SKM-1 (cell line): ENCODE measurements at regions not wholly inside any gene's neighbourhood (a gene's known extent, or its start where the extent isn't known, plus 50 kb on each side); places are given as distances from the start of the nearest gene placed in this dataset.
"Not testable (repeated sequence)": the region's sequence is repeated elsewhere in the genome, so short reads cannot be mapped to it uniquely, and the experiment has no call there.

ENCODE experiments used
- DNase-seq: peaks from one replicate; lab custom pipeline; 2025; ENCODE audit not compliant: unreplicated experiment; lab: John Stamatoyannopoulos, UW

DNA sequence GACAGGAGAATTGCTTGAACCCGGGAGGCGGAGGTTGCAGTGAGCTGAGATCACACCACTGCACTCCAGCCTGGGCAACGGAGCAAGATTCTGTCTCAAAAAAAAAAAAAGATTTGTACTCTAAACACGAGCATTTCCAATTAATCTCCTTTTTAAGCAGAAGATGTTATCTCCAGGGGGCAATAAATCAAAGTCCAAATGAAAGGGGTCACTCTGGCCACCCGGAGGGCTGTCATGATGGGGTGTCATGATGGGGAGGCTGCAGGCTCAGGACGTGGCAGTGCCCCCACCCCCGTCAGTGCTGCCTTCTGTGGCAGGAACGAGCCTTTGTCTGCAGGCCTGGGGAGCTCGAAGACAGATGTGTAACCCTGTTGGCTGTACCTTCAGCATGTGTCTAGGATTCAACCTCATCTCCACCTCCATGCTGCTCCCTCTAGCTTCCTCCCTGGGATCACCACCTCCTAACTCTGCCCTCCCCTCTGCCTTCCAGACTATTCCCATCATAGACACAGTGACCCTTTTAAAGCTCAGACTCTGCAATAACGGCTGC is 76.9 kb upstream of the YWHAQ start:
- no peak for DNase-seq

GRCh38 chr2:9708683-9709538 is 78.1 kb upstream of the YWHAQ start:
- DNase-seq = no peak

GRCh38 chr2:9709539-9710285 is 78.9 kb upstream of the YWHAQ start:
- DNase-seq = no peak

DNA sequence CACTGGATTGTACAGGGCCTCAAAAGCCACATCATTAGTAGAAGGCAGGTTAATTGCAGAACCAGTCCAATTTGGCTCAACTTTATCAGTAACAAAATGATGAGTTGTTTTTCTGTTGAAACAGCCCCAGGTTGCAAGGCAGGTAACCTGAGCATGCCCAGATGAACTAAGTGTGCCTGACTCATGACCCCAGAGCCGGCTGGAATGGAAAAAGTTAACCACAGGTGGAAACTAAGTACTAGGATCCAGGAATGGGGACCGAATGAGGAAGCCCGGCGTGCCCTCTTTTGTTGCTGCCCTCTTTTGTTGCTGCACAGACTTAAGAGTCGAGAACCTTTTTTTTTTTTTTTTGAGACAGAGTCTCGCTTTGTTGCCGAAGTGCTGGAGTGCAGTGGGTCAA is 79.5 kb upstream of the YWHAQ start:
- no peak for DNase-seq

GRCh38 chr2:9712263-9712662 is 81.5 kb upstream of the YWHAQ start:
- no peak for DNase-seq

DNA sequence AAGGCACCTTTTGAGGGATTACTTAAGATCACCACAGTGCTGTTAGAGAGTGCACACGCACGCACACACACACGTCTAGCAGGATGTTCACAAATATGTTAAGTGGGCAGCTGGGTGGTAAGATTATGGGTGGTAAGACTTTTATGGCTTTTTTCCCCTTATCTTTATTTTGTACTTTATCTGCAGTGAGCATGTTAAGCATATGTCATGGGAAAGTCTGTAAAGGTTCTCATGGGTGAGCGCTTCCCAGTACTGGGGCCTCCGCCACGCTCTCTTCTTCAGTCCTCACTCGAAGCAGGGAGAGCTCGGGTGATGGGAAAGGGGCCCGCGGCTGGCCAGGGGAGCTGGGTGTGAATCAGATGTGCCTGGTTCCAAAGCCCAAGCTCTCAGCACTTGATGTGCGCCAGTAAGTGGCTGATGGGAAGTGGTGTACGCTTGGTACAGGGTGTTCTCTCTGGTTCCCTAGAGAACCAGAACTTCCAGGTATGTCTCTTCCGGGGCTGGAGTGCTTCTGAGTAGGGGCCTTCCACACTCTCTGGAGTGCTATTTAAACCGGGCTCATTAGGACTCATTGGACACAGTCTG is 83.9 kb upstream of the YWHAQ start:
- no peak for DNase-seq

DNA sequence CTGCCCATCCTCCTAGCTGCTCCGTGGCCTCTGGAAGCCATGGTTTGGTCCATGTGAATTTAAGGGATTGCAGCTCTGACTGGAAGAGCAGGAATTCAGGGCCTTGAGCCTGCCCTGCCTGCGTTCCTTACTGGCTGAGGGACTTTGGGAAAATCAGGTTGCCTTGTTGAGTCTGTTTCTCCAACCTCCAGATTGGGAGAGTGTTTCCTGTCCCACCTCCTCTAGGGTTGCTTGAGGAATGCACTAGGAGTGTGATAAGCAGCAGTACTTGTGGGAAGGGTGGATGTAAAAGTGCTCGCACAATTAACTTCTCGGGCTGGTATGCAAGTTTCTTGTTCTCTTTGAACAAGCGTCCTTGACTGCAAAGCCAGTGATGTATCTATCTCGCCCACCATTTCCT is 84.4 kb upstream of the YWHAQ start:
- no peak for DNase-seq

DNA sequence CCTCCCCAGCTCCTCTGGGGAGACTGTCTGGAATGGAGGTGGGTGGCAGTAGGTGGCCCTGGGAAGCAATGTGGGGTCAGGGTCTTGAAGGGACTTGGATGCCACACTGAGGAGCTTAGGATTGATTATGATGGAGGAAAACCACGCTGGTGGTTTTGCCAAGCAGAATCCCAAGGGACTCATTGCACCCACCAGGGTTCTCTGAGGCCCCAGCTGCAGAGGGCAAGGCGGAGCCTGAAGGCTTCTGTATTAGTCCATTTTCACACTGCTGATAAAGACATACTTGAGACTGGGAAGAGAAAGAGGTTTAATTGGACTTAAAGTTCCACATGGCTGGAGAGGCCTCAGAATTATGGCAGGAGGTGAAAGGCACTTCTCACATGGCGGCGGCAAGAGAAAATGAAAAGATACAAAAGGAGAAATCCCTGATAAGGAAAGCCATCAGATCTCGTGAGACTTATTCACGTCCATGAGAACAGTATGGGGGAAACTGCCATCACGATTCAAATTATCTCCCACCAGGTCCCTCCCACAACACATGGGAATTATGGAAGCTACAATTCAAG is 87.2 kb upstream of the YWHAQ start:
- no peak for DNase-seq

DNA sequence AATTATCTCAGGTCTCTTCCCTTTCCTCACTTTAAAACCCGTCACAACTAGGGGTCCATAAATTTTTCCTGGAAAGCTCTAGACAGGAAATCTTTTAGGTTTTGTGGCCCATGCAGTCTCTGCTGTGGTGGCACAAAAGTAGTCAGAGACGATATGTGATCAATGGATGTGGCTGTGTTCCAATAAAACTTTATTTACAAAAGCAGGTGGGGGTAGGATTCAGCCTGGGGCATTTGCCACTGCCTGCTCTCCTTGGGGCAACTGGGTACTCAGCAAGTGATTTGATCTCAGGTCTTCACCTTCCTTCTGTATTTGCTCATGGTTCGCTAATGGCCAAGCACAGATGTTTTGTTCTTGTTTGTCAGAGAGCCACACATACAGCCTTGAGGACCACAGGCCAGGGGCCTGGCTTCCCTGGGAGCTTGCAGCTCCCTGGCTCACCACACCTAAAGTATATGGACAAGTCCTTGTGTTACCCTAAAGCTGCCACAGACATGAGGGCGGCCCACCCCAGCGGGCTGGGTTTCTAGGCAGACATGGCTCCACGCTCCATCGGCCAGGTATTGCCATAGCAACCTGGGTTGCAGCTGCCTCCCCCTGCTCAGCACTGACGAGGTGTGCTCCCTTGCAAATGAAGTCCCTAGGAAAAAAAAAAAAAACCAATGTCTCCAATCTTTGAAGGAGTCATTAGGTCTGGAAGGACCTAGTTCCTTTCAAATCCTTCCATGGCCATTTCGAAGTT is 89.7 kb upstream of the YWHAQ start:
- DNase-seq = no peak

- DNase-seq = no peak
These were observed 90.5 kb upstream of the YWHAQ start for GRCh38 chr2:9721344-9721743.

DNA sequence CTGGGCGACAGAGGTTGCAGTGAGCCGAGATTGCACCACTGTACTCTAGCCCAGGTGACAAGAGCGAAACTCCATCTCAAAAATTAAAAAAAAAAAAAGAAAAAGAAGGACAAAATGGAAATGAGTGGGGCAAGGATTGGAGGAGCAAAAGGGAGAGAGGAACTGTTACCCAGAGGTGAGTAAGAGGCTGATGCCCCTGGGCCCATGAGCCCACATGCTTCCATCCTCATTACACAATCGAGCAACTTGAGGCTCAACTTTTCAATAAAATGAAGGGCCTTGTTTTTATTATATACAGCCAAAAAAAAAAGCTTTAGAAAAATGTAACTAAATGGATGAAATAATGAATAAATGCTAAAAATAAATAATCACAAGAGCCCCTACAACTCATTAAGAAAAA is 91.7 kb upstream of the YWHAQ start:
- no peak for DNase-seq

- no peak for DNase-seq
These were observed 93.8 kb upstream of the YWHAQ start for GRCh38 chr2:9724565-9724964.

DNA sequence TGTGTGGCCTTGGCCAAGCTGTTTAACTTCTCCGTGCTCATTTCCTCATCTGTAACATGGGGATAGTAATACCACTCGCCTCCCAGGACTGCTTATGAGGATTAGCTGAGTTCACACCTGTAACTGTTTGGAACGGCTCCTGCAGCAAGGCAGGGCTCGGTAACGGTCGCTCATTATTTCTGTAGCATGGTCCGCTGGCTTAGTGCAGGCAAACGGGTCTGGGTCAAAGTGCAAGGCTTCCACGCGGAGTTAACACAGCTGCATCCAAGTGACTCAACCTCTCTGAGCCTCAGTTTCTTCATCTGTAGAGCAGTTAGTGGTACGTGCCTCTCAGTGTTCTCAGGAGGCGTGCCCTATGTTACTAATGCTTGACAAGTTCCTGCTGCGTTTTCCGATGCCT is 94.3 kb upstream of the YWHAQ start:
- DNase-seq = no peak

- not testable (repeated sequence) for DNase-seq
These were observed 95.2 kb upstream of the YWHAQ start for GRCh38 chr2:9726016-9726415.

- DNase-seq = not testable (repeated sequence)
These were observed 99.7 kb upstream of the YWHAQ start for GRCh38 chr2:9730523-9730922.

DNA sequence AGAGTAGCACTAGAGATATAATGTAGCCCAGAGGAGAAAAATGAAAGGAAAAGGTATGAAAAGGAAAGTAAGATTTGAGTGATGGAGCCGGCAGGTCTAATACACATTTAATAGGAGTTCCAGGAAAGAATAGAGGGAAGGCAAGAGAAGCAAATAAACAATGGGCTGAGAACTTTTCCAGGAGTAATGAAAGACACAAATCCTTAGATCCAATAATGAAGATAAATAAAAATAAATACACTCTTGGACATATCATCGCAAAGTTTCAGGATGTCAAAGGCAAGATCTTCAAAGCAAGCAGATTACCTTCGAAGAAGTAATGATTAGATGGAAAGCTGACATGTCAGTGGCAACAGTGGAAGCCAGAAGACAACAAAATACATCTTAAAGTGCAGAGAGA is 102.0 kb upstream of the YWHAQ start:
- no peak for DNase-seq

- DNase-seq = no peak
These were observed 103.5 kb upstream of the YWHAQ start for GRCh38 chr2:9734308-9734707.

- DNase-seq = no peak
These were observed 104.5 kb upstream of the YWHAQ start for GRCh38 chr2:9735335-9735734.

DNA sequence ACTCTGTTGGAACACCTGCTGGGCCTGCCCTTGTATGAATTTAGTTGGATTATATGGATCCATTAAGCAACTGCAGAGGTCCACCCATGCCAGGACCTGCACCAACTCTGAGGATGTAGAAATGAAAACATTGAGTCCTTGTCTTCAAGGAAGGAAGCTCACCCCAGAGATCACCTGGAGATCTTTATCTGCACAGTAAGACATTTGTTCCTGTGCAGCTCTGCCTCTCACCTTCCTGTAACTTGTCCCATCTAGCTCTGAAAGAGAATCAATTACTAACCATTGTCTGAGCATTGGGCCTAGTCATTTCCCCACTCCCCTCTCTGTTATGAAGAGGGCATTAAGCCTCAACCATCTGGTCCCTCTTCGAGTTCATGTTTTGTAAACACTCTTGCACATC is 105.2 kb upstream of the YWHAQ start:
- no peak for DNase-seq

GRCh38 chr2:9737053-9737875 is 106.0 kb upstream of the TAF1B start:
- DNase-seq = no peak
